SK-N-SH treated with all-trans-retinoic acid at 6 μM for 48 hours (cell line): ENCODE measurements at regions not wholly inside any gene's neighbourhood (a gene's known extent, or its start where the extent isn't known, plus 50 kb on each side); places are given as distances from the start of the nearest gene placed in this dataset.

Experiments
- ARNTL ChIP-seq: fragments of 450-650 bp; formaldehyde crosslinking; IDR thresholded peaks from 2 replicates; pipeline ENCODE4 v1.5.0; 2020; ENCODE audit warnings: low read depth, mild to moderate bottlenecking, moderate library complexity, borderline replicate concordance
- CSDC2 ChIP-seq: fragments of 250-450 bp; sonication (Bioruptor Pico); IDR thresholded peaks from 2 replicates; pipeline ENCODE4 v1.5.0; 2020; ENCODE audit warnings: mild to moderate bottlenecking, moderate library complexity
- ESRRG ChIP-seq: fragments of 250-450 bp; sonication (Bioruptor Pico); IDR thresholded peaks from 2 replicates; pipeline ENCODE4 v1.6.1; 2021; ENCODE audit warnings: mild to moderate bottlenecking
- GLIS3 ChIP-seq: fragments of 250-450 bp; sonication (Bioruptor Pico); IDR thresholded peaks from 2 replicates; pipeline ENCODE4 v1.5.0; 2020; ENCODE audit warnings: mild to moderate bottlenecking, moderate library complexity
- PPARA ChIP-seq: fragments of 250-450 bp; sonication (Bioruptor Pico); IDR thresholded peaks from 2 replicates; pipeline ENCODE4 v1.5.0; 2020; ENCODE audit warnings: mild to moderate bottlenecking, borderline replicate concordance
- RARB ChIP-seq: fragments of 250-450 bp; sonication (Bioruptor Pico); IDR thresholded peaks from 2 replicates; pipeline ENCODE4 v1.8.0; 2021; ENCODE audit warnings: mild to moderate bottlenecking, moderate library complexity
- TCF4 ChIP-seq: fragments of 250-450 bp; sonication (Bioruptor Pico); IDR thresholded peaks from 2 replicates; pipeline ENCODE4 v1.8.0; 2021; ENCODE audit warnings: mild to moderate bottlenecking, moderate library complexity, borderline replicate concordance
- ZC3H10 ChIP-seq: fragments of 250-450 bp; sonication (Bioruptor Pico); IDR thresholded peaks from 2 replicates; pipeline ENCODE4 v1.5.1; 2021; ENCODE audit warnings: mild to moderate bottlenecking, moderate library complexity
- ZFP3 ChIP-seq: fragments of 250-450 bp; sonication (Bioruptor Pico); IDR thresholded peaks from 2 replicates; pipeline ENCODE4 v1.5.0; 2020; ENCODE audit warnings: mild to moderate bottlenecking, moderate library complexity
- ZNF8 ChIP-seq: fragments of 450-650 bp; formaldehyde crosslinking; IDR thresholded peaks from 2 replicates; pipeline ENCODE4 v1.5.0; 2020; ENCODE audit warnings: mild to moderate bottlenecking, moderate library complexity
- TF ChIP-seq, protein P1 (sequence below): fragments of 250-450 bp; sonication (Bioruptor Pico); IDR thresholded peaks from 2 replicates; pipeline ENCODE4 v1.8.0; 2021; ENCODE audit warnings: low read depth, mild to moderate bottlenecking, moderate library complexity, borderline replicate concordance
- TF ChIP-seq, protein P2 (sequence below): fragments of 250-450 bp; sonication (Bioruptor Pico); IDR thresholded peaks from 2 replicates; pipeline ENCODE4 v1.5.1; 2021; ENCODE audit warnings: mild to moderate bottlenecking, moderate library complexity
- TF ChIP-seq, protein P3 (sequence below): fragments of 250-450 bp; sonication (Bioruptor Pico); IDR thresholded peaks from 2 replicates; pipeline ENCODE4 v1.5.1; 2020; ENCODE audit warnings: low read depth, mild to moderate bottlenecking, moderate library complexity

DNA sequence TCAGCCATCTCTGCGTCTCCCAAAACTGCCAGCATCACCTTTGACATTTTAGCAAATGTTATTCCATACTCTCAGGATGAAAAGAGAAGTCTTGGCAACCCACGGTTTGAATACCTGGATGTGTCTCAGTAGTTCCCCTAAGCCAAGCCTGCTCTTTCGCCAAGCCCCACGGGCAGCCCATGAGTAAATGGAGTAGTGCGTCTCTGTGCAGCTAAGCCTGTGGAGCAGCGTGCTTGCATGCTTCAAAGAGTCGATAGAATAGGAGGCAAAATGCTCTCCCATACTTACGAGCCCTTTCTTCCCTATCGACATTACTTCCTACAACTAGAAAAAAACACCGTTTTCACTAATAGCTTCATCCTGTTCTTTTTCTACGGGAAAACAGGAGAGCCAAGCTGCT lies 634.5 kb upstream of the TMEM132C start:
- TF ChIP-seq ZFP3 (CRISPR knock-in tag) (no peak), GLIS3 (no peak), ZC3H10 (no peak), ARNTL (CRISPR knock-in tag) (no peak), CSDC2 (CRISPR knock-in tag) (no peak), ESRRG (CRISPR knock-in tag) (no peak), TCF4 (CRISPR knock-in tag) (no peak), PPARA (CRISPR knock-in tag) (no peak), RARB (no peak), ZNF8 (no peak)
- TF ChIP-seq, protein P1, sequence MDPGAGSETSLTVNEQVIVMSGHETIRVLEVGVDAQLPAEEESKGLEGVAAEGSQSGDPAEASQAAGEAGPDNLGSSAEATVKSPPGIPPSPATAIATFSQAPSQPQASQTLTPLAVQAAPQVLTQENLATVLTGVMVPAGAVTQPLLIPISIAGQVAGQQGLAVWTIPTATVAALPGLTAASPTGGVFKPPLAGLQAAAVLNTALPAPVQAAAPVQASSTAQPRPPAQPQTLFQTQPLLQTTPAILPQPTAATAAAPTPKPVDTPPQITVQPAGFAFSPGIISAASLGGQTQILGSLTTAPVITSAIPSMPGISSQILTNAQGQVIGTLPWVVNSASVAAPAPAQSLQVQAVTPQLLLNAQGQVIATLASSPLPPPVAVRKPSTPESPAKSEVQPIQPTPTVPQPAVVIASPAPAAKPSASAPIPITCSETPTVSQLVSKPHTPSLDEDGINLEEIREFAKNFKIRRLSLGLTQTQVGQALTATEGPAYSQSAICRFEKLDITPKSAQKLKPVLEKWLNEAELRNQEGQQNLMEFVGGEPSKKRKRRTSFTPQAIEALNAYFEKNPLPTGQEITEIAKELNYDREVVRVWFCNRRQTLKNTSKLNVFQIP (CRISPR knock-in tag) = no peak
- TF ChIP-seq, protein P2, sequence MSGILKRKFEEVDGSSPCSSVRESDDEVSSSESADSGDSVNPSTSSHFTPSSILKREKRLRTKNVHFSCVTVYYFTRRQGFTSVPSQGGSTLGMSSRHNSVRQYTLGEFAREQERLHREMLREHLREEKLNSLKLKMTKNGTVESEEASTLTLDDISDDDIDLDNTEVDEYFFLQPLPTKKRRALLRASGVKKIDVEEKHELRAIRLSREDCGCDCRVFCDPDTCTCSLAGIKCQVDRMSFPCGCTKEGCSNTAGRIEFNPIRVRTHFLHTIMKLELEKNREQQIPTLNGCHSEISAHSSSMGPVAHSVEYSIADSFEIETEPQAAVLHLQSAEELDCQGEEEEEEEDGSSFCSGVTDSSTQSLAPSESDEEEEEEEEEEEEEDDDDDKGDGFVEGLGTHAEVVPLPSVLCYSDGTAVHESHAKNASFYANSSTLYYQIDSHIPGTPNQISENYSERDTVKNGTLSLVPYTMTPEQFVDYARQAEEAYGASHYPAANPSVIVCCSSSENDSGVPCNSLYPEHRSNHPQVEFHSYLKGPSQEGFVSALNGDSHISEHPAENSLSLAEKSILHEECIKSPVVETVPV = no peak
- TF ChIP-seq, protein P3, sequence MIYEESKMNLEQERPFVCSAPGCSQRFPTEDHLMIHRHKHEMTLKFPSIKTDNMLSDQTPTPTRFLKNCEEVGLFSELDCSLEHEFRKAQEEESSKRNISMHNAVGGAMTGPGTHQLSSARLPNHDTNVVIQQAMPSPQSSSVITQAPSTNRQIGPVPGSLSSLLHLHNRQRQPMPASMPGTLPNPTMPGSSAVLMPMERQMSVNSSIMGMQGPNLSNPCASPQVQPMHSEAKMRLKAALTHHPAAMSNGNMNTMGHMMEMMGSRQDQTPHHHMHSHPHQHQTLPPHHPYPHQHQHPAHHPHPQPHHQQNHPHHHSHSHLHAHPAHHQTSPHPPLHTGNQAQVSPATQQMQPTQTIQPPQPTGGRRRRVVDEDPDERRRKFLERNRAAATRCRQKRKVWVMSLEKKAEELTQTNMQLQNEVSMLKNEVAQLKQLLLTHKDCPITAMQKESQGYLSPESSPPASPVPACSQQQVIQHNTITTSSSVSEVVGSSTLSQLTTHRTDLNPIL (CRISPR knock-in tag) = no peak
